Fibroblast of pulmonary artery (primary cell): ENCODE measurements at regions not wholly inside any gene's neighbourhood (a gene's known extent, or its start where the extent isn't known, plus 50 kb on each side); places are given as distances from the start of the nearest gene placed in this dataset.

ENCODE experiments used
- DNase-seq: peaks from one replicate; pipeline ENCODE4 v3.0.0-alpha.2; 2010; ENCODE audit warnings: low read depth
- H3K4me3 ChIP-seq: replicated peaks from 2 replicates; pipeline ENCODE4 v1.5.1; 2011; ENCODE audit warnings: low read depth, mild to moderate bottlenecking, control low read depth, low read length, moderate library complexity
- CTCF ChIP-seq: IDR thresholded peaks from 2 replicates; pipeline ENCODE4 v1.5.1; 2011; ENCODE audit warnings: mild to moderate bottlenecking, control low read depth, low read length, inconsistent platforms; ENCODE audit errors: missing control alignments

GRCh38 chr5:121681229-121681855 is 170.3 kb upstream of the FTMT start:
- DNase-seq: no peak
- no peak for TF ChIP-seq CTCF
- H3K4me3 ChIP-seq: no peak overlapping the region

GRCh38 chr5:121688126-121688525 is 163.6 kb upstream of the FTMT start:
- no peak overlapping the region for H3K4me3 ChIP-seq
- DNase-seq: no peak
- TF ChIP-seq CTCF: no peak

GRCh38 chr5:121688781-121689180 is 162.9 kb upstream of the FTMT start:
- no peak for DNase-seq
- no peak overlapping the region for H3K4me3 ChIP-seq
- TF ChIP-seq CTCF: no peak

DNA sequence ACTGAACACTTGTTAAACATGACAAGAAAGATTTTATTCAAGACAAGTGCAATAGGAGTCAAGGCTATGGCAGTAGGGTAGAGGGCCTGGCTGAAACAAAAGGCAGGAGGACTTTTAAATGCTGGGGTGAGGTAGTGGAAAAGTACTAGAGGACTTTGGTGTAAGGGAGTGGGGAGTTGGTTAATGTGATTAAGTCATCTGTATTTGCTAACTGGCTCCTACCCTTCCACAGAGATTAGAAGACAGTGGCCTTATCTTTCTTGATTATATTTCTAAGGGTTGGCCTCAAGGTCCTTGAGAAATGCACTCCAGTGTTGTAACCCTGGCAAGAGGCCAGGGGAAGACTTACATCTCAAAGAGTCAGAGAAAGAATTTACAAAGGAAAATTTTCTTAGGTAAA is 160.2 kb upstream of the FTMT start:
- DNase-seq: peak; percentile 4
- no peak for TF ChIP-seq CTCF
- no peak overlapping the region for H3K4me3 ChIP-seq

- TF ChIP-seq CTCF: no peak
- no peak overlapping the region for H3K4me3 ChIP-seq
- no peak for DNase-seq
Measured at GRCh38 chr5:121692158-121692557, 159.5 kb upstream of the FTMT start.

DNA sequence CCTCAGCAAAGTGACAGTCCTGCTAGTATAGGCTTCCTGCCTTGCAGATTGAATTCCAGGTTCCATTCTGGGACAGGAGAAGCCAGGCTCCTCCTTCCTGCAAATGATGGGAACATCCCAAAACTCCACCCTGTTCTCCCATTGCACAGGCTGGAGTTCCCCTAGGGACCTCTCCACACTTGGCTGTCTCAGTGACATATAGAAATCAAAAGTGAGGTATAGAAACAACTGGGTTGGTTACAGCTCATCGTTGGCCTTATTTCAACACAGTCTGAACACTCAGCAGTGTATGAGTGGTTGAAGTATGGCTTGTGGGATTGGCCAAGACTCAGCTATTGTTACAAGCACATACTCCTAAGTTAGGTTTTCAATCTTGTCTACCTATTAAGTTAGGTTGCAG is 157.8 kb upstream of the FTMT start:
- no peak for DNase-seq
- no peak for TF ChIP-seq CTCF
- no peak overlapping the region for H3K4me3 ChIP-seq

DNA sequence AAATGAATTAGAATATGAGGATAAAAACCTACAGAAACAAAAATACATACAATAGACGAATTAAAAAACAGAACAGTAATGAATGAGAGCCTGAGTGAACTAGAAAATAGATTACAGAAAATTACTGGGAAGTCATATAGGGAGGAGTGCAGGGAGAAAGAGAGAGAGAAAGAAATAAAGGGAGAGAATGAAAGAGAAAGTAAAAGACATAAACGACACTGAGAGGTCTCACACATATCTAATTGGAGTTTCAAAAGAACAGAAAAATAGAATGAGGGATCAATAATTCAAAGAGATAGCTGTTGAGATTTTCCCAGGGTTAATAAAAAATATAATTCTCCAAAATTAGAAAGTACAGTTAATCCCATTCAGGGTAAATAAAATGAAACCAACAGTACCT is 156.4 kb upstream of the FTMT start:
- no peak for TF ChIP-seq CTCF
- H3K4me3 ChIP-seq: no peak overlapping the region
- DNase-seq: no peak
